Activated CD8-positive, alpha-beta T cell treated with anti-CD3 and anti-CD28 coated beads for 36 hours (primary cell): ENCODE measurements at regions not wholly inside any gene's neighbourhood (a gene's known extent, or its start where the extent isn't known, plus 50 kb on each side); places are given as distances from the start of the nearest gene placed in this dataset.

Experiments used
- ATAC-seq: fragments of 200-7000 bp; cut with Tn5 transposase; one replicate; pipeline ENCODE4 v1.10.0; 2021; ENCODE audit warnings: mild to moderate bottlenecking, moderate library complexity
- CTCF ChIA-PET: fragments of 350-600 bp; sonication (Branson Sonifier 250); formaldehyde crosslinking; loops from one replicate; lab custom pipeline; 2021; ENCODE audit warnings: antibody characterized with exemption; lab: Charles Lee
- POLR2A ChIA-PET: fragments of 350-600 bp; sonication (Branson Sonifier 250); formaldehyde crosslinking; loops from one replicate; lab custom pipeline; 2021; ENCODE audit warnings: antibody characterized with exemption; lab: Charles Lee
- DNase-seq: peaks from one replicate; pipeline ENCODE4 v3.0.0-alpha.2; 2020
- H3K27ac Mint-ChIP-seq: one replicate; pipeline ENCODE4 v1.8.0; 2021; ENCODE audit warnings: mild to moderate bottlenecking, mixed read lengths
- H3K27me3 Mint-ChIP-seq: one replicate; pipeline ENCODE4 v1.8.0; 2021; ENCODE audit warnings: mixed read lengths
- H3K36me3 Mint-ChIP-seq: one replicate; pipeline ENCODE4 v1.8.0; 2021; ENCODE audit warnings: low read depth, mixed read lengths
- H3K4me1 Mint-ChIP-seq: one replicate; pipeline ENCODE4 v1.8.0; 2021; ENCODE audit warnings: low read depth, mixed read lengths
- H3K4me3 Mint-ChIP-seq: one replicate; pipeline ENCODE4 v1.8.0; 2021; ENCODE audit warnings: mild to moderate bottlenecking, moderate library complexity, mixed read lengths
- H3K9me3 Mint-ChIP-seq: one replicate; pipeline ENCODE4 v1.8.0; 2021; ENCODE audit warnings: mixed read lengths
- intact Hi-C: fragments of 100-400 bp; cut with micrococcal nuclease; formaldehyde crosslinking; loops from one replicate; pipeline ENCODE4 v1.10.0; 2022
- TF ChIP-seq, protein P1 (sequence below): fragments of 200-600 bp; IDR thresholded peaks from one replicate; pipeline ENCODE4 v1.8.0; 2022; ENCODE audit warnings: antibody characterized with exemption, mild to moderate bottlenecking

DNA sequence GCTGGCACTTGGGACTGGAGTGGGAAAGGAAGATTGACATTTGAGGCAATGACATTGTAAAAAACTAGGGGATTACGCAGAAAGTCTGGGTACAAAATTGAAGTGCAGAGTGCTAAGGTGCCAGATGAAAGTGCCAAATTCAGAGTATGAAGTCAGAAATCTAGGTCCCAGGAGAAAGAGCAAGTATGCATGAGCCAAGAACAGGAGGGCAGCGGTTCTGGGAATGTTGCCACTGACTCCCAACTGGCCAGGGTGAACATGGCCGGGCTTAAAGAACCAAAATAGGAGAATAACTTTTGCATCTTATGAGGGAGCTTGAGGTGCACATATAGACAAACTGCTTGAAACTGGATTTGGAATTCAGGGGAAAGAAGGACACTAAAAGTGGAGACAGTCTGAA, 495.8 kb upstream of the KLF12 start:
- DNase-seq: no peak
- H3K4me3 Mint-ChIP-seq: no peak overlapping the region
- H3K36me3 Mint-ChIP-seq: no peaks in the 10 kb centered on the region
- peaks cover 6% of the 10 kb centered on the region for H3K27me3 Mint-ChIP-seq
- no peaks in the 10 kb centered on the region for H3K4me1 Mint-ChIP-seq
- ChIA-PET POLR2A (no interaction called here), CTCF (no interaction called here)
- TF ChIP-seq, protein P1, sequence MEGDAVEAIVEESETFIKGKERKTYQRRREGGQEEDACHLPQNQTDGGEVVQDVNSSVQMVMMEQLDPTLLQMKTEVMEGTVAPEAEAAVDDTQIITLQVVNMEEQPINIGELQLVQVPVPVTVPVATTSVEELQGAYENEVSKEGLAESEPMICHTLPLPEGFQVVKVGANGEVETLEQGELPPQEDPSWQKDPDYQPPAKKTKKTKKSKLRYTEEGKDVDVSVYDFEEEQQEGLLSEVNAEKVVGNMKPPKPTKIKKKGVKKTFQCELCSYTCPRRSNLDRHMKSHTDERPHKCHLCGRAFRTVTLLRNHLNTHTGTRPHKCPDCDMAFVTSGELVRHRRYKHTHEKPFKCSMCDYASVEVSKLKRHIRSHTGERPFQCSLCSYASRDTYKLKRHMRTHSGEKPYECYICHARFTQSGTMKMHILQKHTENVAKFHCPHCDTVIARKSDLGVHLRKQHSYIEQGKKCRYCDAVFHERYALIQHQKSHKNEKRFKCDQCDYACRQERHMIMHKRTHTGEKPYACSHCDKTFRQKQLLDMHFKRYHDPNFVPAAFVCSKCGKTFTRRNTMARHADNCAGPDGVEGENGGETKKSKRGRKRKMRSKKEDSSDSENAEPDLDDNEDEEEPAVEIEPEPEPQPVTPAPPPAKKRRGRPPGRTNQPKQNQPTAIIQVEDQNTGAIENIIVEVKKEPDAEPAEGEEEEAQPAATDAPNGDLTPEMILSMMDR: no peak
- no peak overlapping the region for H3K27ac Mint-ChIP-seq
- no peak for ATAC-seq
- intact Hi-C loops: no loop called here
- peaks cover 10% of the 10 kb centered on the region for H3K9me3 Mint-ChIP-seq

DNA sequence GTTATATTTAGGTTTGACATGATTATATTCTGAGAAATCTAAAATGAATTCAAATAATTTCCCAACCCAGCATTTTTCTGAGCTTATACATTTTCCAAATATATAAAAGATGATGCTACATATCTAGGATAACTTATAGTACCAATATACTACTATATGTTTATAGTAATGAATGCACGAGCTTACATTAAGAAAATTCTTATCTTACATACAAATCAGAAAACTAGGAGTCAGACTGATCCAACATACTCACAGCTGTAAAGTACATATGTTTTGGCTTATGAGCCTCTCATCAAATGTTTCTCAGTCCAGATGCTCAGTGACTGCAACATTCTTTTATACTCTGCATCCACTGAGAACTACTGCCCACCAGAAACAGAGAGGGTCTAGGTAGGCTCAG, 491.3 kb upstream of the KLF12 start:
- no peak for DNase-seq
- Mint-ChIP-seq H3K4me1 (no peaks in the 10 kb centered on the region), H3K4me3 (no peak overlapping the region), H3K27me3 (peaks cover 6% of the 10 kb centered on the region), H3K27ac (no peak overlapping the region), H3K9me3 (peaks cover 10% of the 10 kb centered on the region), H3K36me3 (no peaks in the 10 kb centered on the region)
- POLR2A ChIA-PET: no interaction called here
- intact Hi-C loops: no loop called here
- TF ChIP-seq, protein P1: no peak
- ATAC-seq: no peak
- CTCF ChIA-PET: no interaction called here

DNA sequence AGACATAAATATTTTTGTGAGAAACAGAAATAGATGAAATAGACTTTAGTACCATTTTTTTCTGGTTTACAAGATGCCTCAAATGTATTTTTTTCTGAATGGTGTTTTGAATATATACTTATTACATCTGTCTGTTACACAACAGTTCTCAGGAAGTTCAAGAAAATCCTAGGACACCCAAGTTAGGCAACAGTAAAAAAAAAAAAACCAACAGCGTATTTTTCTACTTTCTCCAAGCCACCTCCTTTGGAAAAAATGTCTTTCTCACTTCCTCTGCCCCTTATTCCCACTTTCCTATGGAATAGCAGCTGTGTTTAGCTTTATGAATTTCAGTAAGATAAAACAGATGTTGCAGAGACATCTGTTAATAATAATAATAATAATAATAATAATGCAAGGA, 489.6 kb upstream of the KLF12 start:
- Mint-ChIP-seq H3K4me3 (no peak overlapping the region), H3K36me3 (no peaks in the 10 kb centered on the region), H3K4me1 (no peaks in the 10 kb centered on the region), H3K9me3 (peaks cover 2% of the 10 kb centered on the region), H3K27me3 (peaks cover 5% of the 10 kb centered on the region), H3K27ac (no peak overlapping the region)
- ChIA-PET POLR2A (no interaction called here), CTCF (no interaction called here)
- no peak for ATAC-seq
- intact Hi-C loops: no loop called here
- TF ChIP-seq, protein P1: no peak
- no peak for DNase-seq

DNA sequence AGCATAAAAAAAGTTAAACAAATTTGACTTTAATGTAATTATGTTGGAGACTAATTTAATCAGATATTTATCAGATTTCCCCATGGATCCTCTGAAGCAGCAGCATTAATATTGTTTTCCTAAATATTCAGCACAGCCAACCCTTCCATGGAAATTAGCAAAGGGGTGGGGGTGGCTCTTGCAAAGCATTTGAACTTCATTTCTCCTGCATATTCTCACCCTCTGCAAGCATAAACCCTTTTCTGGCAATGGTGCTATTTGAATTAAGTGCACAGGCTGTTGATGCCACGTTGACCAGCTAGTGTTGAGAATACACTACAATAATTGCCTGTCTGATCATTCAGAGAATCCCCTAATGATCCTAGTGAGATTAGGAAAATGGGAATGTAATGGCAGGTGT, 488.1 kb upstream of the KLF12 start:
- no peaks in the 10 kb centered on the region for H3K36me3 Mint-ChIP-seq
- DNase-seq (no peak), ATAC-seq (no peak)
- no peak overlapping the region for H3K4me3 Mint-ChIP-seq
- peaks cover 2% of the 10 kb centered on the region for H3K27me3 Mint-ChIP-seq
- H3K27ac Mint-ChIP-seq: no peak overlapping the region
- intact Hi-C loops: no loop called here
- H3K9me3 Mint-ChIP-seq: no peaks in the 10 kb centered on the region
- TF ChIP-seq, protein P1: no peak
- POLR2A ChIA-PET: no interaction called here
- CTCF ChIA-PET: no interaction called here
- H3K4me1 Mint-ChIP-seq: no peaks in the 10 kb centered on the region

DNA sequence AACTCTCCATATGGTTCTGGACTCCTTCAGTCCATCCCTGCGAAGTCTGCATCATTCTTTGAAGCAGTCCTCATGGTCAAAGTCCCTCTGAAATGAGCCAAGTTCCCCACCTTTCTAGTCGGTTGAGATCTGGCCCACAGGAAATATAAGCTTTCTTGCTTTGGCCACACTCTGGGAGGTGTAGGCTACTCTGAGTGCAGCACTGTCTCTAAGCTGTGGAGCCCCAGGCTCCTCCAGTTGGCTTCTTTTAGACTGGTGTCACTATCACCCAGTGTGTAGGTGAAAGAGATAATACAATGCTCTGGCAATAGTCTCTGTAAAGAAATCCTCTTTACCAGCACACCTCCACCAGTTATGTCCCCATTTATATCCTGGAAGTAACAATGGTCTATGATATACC, 486.5 kb upstream of the KLF12 start:
- H3K27me3 Mint-ChIP-seq: no peaks in the 10 kb centered on the region
- H3K27ac Mint-ChIP-seq: no peak overlapping the region
- no peaks in the 10 kb centered on the region for H3K9me3 Mint-ChIP-seq
- intact Hi-C loops: no loop called here
- DNase-seq (no peak), ATAC-seq (no peak)
- ChIA-PET POLR2A (no interaction called here), CTCF (no interaction called here)
- H3K36me3 Mint-ChIP-seq: no peaks in the 10 kb centered on the region
- H3K4me3 Mint-ChIP-seq: no peak overlapping the region
- TF ChIP-seq, protein P1: no peak
- no peaks in the 10 kb centered on the region for H3K4me1 Mint-ChIP-seq
